WI38 (cell line): ENCODE measurements at regions not wholly inside any gene's neighbourhood (a gene's known extent, or its start where the extent isn't known, plus 50 kb on each side); places are given as distances from the start of the nearest gene placed in this dataset.

ENCODE experiments used
- H3K4me3 ChIP-seq: 2 replicates; pipeline ENCODE4 v1.5.1; 2011; ENCODE audit warnings: low read depth, mild to moderate bottlenecking, control low read depth, low read length
- TF ChIP-seq, protein P1 (sequence below): IDR thresholded peaks from 2 replicates; pipeline ENCODE4 v1.5.1; 2012; ENCODE audit warnings: low read depth, mild to moderate bottlenecking, control low read depth, low read length

DNA sequence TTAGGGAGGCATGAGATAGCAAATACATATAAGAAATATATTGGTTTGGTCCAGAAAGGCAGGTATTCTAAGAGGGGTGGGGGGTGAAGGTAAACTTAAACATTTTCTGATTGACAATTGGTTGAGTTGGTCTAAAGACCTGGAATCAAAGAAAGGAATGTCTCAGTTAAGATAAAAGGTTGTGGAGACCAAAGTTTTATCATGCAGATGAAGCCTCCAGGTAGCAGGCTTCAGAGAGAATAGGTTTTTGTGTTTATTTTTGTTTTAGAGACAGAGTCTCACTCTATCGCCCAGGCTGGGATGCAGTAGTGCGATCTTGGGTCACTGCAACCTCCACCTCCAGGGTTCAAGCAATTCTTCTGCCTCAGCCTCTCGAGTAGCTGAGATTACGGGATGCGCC lies 80.5 kb downstream of the NPAP1 start:
- TF ChIP-seq, protein P1, sequence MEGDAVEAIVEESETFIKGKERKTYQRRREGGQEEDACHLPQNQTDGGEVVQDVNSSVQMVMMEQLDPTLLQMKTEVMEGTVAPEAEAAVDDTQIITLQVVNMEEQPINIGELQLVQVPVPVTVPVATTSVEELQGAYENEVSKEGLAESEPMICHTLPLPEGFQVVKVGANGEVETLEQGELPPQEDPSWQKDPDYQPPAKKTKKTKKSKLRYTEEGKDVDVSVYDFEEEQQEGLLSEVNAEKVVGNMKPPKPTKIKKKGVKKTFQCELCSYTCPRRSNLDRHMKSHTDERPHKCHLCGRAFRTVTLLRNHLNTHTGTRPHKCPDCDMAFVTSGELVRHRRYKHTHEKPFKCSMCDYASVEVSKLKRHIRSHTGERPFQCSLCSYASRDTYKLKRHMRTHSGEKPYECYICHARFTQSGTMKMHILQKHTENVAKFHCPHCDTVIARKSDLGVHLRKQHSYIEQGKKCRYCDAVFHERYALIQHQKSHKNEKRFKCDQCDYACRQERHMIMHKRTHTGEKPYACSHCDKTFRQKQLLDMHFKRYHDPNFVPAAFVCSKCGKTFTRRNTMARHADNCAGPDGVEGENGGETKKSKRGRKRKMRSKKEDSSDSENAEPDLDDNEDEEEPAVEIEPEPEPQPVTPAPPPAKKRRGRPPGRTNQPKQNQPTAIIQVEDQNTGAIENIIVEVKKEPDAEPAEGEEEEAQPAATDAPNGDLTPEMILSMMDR = no peak
- H3K4me3 ChIP-seq = no peak overlapping the region

DNA sequence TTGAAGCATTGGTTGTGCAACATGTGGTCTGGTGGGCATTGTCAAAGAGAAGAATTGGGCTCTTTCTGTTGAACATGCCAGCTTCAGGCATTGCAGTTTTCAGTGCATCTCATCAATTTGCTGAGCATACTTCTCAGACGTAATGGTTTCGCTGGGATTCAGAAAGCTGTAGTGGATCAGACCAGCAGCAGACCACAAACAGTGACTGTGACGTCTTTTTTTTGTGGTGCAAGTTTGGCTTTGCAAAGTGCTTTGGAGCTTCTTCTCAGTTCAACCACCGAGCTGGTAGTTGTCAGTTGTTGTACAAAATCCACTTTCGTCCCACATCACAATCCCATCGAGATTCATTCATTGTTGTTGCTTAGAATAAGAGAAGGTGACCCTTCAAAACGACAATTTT lies 84.5 kb downstream of the NPAP1 start:
- H3K4me3 ChIP-seq = no peak overlapping the region
- TF ChIP-seq, protein P1 = no peak

DNA sequence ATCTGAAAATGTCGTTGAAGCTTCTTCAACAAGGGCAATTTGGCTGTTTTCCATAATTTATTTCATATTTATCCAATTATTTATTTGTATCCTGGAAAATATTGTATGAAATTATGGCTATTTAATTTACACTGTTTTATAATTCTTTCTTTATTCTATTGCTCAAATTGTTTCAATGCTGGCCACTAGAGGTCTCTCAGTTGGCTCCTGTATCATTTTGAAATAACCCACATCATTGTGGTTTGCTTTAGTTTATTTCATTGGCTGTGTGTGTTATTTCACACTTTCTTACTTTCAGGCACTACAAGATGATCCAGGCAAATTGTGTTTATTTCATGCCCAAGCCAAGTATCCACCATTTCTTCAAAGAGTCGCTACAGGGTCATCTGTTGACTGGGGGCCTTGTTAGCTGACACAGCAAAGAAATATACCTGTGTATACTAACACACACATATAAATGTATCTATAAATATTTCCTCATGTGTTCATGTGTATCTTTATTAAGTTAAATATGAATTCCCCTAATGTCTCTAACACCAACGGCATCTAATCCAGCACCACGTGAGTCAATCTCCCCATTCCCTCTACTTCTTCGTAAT lies 86.2 kb downstream of the NPAP1 start:
- TF ChIP-seq, protein P1 = no peak
- no peak overlapping the region for H3K4me3 ChIP-seq

DNA sequence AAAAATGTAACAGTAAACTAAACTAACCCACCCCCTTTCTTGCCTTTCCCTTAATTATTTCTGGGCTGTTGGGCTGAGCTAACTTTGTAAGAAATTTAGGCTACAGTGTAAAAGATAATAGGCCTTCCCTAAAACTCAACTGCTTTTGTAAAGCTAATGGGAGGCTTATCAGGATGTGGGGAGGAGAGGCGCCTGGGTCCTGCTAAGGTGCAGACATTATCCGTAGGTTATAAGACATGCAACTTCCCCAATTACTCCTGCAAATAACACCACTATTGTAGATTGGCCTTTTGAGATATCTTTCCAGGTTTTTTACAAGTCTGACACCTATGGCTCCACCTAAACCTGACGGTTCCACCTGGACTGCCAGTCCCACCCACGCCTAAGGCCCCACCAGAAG lies 88.3 kb downstream of the NPAP1 start:
- no peak overlapping the region for H3K4me3 ChIP-seq
- TF ChIP-seq, protein P1 = no peak

DNA sequence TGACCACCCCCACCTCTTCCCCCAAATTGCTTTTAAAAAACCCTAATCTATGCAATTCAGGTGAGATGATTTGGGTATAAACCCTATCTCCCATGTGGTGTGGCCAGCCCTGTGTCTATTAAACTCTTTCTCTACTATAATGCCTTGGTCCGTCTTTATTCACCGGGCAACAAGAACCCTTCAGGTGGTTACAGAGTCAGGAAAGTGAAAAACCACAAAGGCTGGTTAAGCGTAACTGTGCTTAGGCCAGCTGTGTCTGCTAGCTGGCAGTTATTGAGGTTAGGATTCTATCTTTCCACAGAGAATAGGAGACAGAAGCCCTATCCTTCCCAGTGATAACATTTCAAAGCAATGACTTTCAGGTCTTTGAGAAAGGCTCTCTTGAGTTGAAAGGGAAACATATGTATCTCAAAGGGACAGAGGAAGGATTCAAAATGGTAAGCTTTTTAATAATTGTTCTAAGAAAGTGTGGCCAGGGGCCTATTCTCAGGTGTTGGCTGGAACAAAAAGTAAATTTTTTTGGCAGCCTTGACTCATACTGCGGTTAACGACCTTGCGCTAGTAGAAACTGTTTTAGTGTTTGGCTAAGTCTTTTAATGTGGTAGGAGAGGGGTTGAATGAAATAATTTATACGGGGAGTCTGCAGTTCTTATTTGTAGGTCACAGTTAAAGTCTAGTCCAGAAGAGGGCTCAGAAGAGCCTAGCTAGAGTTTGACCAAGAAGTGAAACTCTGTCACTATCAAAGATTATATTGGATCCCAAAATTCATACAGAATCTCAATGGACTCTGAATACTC lies 89.0 kb downstream of the NPAP1 start:
- TF ChIP-seq, protein P1 = no peak
- no peak overlapping the region for H3K4me3 ChIP-seq

DNA sequence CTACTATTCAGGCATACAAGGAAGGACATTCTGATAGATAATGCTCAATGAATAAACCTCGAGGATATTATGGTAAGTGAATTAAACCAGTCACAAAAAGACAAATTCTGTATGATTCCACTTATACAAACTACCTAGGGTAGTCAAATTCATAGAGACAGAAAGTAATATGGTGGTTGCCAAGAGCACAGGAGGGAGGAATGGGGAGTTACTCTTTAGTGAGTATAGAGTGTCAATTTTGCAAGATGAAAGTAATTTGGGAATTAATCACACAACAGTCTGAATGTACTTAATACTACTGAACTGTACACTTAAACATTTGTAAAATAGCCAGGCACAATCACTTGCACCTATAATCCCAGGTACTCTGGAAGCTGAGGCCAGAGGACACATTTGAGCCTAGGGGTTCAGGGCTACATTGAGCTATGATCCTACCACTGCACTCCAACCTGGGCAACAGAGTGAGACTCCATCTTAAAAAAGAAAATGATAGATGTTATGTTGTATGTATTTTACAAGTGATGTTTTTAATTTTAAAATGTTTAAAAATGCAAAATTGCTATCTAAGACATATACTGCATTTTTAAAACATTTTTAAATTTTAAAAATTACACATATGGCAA lies 91.0 kb downstream of the NPAP1 start:
- TF ChIP-seq, protein P1 = no peak
- H3K4me3 ChIP-seq = no peak overlapping the region

DNA sequence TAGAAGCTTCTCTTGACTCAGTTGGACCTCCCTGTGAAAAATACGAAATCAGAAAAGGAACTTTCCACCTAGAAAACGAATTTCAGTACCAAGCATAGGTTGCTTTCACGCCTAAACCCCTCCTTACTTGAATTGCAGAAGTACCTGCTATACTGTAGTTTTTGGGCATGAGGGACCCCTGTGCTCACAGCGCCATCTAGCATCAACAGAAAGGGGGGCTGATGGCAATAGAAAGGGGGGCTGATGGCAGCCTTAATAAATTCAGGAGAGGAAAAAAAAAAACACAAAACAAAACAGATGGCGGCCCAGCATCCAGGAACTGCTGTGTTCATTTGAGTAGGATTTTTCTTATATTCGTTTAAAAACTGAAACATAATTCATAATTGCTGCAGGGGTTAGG lies 96.7 kb downstream of the NPAP1 start:
- no peak overlapping the region; the same call in 1 of the 2 replicates for H3K4me3 ChIP-seq
- TF ChIP-seq, protein P1 = no peak
